ENCODE measurements at regions not wholly inside any gene's neighbourhood (a gene's known extent, or its start where the extent isn't known, plus 50 kb on each side); places are given as distances from the start of the nearest gene placed in this dataset.

DNA sequence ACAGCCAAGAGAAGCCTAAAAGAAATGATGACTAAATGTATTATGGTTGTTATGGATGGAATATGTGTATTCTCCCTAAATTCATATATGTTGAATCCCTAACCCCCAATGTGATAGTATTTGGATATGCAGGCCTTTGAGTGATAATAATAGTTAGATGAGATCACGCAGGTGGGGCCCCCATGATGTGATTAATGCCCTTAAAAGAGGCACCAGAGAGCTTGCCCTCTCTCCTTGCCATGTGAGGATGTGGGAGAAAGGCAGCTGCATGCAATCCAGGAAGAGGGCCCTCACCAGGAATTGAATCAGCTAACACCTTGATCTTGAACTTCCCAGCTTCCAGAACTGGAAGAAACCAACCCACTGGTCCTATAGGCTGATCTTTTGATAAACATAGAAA, 190.6 kb upstream of the TCF21 start:
- TF ChIP-seq, protein P1, sequence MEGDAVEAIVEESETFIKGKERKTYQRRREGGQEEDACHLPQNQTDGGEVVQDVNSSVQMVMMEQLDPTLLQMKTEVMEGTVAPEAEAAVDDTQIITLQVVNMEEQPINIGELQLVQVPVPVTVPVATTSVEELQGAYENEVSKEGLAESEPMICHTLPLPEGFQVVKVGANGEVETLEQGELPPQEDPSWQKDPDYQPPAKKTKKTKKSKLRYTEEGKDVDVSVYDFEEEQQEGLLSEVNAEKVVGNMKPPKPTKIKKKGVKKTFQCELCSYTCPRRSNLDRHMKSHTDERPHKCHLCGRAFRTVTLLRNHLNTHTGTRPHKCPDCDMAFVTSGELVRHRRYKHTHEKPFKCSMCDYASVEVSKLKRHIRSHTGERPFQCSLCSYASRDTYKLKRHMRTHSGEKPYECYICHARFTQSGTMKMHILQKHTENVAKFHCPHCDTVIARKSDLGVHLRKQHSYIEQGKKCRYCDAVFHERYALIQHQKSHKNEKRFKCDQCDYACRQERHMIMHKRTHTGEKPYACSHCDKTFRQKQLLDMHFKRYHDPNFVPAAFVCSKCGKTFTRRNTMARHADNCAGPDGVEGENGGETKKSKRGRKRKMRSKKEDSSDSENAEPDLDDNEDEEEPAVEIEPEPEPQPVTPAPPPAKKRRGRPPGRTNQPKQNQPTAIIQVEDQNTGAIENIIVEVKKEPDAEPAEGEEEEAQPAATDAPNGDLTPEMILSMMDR (IDR thresholded peaks at IDR 0.05; ENCODE audit: insufficient read depth, low read length): no peak
- no peak for TF ChIP-seq POLR2AphosphoS5 (IDR thresholded peaks at IDR 0.05; ENCODE audit: low read depth)

Data from HL-60 (cell line).